GM21390 (cell line): ENCODE measurements at regions not wholly inside any gene's neighbourhood (a gene's known extent, or its start where the extent isn't known, plus 50 kb on each side); places are given as distances from the start of the nearest gene placed in this dataset.

ENCODE experiments used
- ATAC-seq: cut with Tn5 transposase; IDR thresholded peaks from one replicate; pipeline ENCODE4 v1.9.1; 2021; ENCODE audit not compliant: unreplicated experiment

GRCh38 chr16:65782611-65783600 is 583.6 kb upstream of the CDH5 start:
- ATAC-seq: no peak

- ATAC-seq: no peak
Observed at GRCh38 chr16:65781855-65782254, 584.6 kb upstream of the CDH5 start.

GRCh38 chr16:65781363-65781762 is 585.1 kb upstream of the CDH5 start:
- ATAC-seq: no peak

GRCh38 chr16:65779201-65779600 is 587.3 kb upstream of the CDH5 start:
- ATAC-seq: no peak

GRCh38 chr16:65776639-65777183 is 589.8 kb upstream of the CDH5 start:
- ATAC-seq: no peak

GRCh38 chr16:65775829-65776228 is 590.7 kb upstream of the CDH5 start:
- ATAC-seq: no peak

- ATAC-seq: no peak
Observed at GRCh38 chr16:65774350-65774749, 592.1 kb upstream of the CDH5 start.

GRCh38 chr16:65773301-65773874 is 593.1 kb upstream of the CDH5 start:
- ATAC-seq: no peak

GRCh38 chr16:65772134-65772732 is 594.3 kb upstream of the CDH5 start:
- no peak for ATAC-seq

- ATAC-seq: no peak
Observed at GRCh38 chr16:65771707-65772106, 594.8 kb upstream of the CDH5 start.

- ATAC-seq: no peak
Observed at GRCh38 chr16:65770752-65771151, 595.7 kb upstream of the CDH5 start.

GRCh38 chr16:65769776-65770438 is 596.6 kb upstream of the CDH5 start:
- no peak for ATAC-seq

GRCh38 chr16:65769055-65769465 is 597.4 kb upstream of the CDH5 start:
- no peak for ATAC-seq

GRCh38 chr16:65767125-65767524 is 599.4 kb upstream of the CDH5 start:
- no peak for ATAC-seq

- no peak for ATAC-seq
Observed at GRCh38 chr16:65763640-65764305, 602.7 kb upstream of the CDH5 start.

- ATAC-seq: no peak
Observed at GRCh38 chr16:65760874-65761273, 605.6 kb upstream of the CDH5 start.

- no peak for ATAC-seq
Observed at GRCh38 chr16:65758620-65759019, 607.9 kb upstream of the CDH5 start.

- no peak for ATAC-seq
Observed at GRCh38 chr16:65757064-65757463, 609.4 kb upstream of the CDH5 start.

- no peak for ATAC-seq
Observed at GRCh38 chr16:65756163-65756562, 610.3 kb upstream of the CDH5 start.

GRCh38 chr16:65754820-65755691 is 611.4 kb upstream of the CDH5 start:
- ATAC-seq: no peak
